ENCODE measurements at regions not wholly inside any gene's neighbourhood (a gene's known extent, or its start where the extent isn't known, plus 50 kb on each side); places are given as distances from the start of the nearest gene placed in this dataset.

DNA sequence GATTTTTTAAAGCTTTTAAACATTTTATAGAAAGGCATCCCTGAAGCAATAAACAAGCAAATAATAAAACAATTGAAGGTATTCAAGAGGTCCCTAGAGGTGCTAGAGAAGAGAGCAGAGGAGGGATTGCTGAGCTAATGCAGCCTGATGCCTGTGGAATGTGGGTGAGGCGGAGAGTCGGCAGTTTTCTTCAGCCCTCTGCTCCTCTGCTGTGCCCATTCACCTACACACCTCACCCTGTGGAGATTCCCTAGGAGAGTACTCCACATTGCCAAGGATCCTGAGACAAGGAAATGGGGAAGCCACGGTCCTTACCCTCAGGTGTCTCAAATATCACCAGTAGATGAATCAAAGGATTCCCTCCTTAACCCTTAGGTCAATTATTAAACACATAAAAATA lies 199.8 kb upstream of the POU3F2 start:
- no peak overlapping the region for H3K27ac ChIP-seq
- TF ChIP-seq Cebpa-rat (IDR thresholded peaks at IDR 0.05): no peak
- H3K4me2 ChIP-seq: no peak overlapping the region
- H3K4me3 ChIP-seq: no peak overlapping the region
- H3K27me3 ChIP-seq: no peaks in the 10 kb centered on the region
- no peaks in the 10 kb centered on the region for H3K36me3 ChIP-seq
- H4K20me1 ChIP-seq: 0 out of 22 replicates have a peak, but pooled peaks cover 0 to 3% (median 0%) of the 10 kb centered on the region in 11 experiments
- no peaks in the 10 kb centered on the region for H3K9me3 ChIP-seq (replicated peaks in 1 of 11)
- H3K4me1 ChIP-seq: no peaks in the 10 kb centered on the region
- H3K9ac ChIP-seq: no peak overlapping the region

GRCh38 chr6:98635191-98635590 lies 199.2 kb upstream of the POU3F2 start:
- H4K20me1 ChIP-seq: 0 out of 22 replicates have a peak, but pooled peaks cover 0 to 3% (median 0%) of the 10 kb centered on the region in 11 experiments
- H3K4me2 ChIP-seq: no peak overlapping the region
- TF ChIP-seq Cebpa-rat (IDR thresholded peaks at IDR 0.05): no peak
- H3K4me1 ChIP-seq: no peaks in the 10 kb centered on the region
- no peaks in the 10 kb centered on the region for H3K27me3 ChIP-seq
- H3K4me3 ChIP-seq: no peak overlapping the region
- no peak overlapping the region for H3K27ac ChIP-seq
- H3K36me3 ChIP-seq: no peaks in the 10 kb centered on the region
- H3K9me3 ChIP-seq (replicated peaks in 1 of 11): no peaks in the 10 kb centered on the region
- H3K9ac ChIP-seq: no peak overlapping the region

DNA sequence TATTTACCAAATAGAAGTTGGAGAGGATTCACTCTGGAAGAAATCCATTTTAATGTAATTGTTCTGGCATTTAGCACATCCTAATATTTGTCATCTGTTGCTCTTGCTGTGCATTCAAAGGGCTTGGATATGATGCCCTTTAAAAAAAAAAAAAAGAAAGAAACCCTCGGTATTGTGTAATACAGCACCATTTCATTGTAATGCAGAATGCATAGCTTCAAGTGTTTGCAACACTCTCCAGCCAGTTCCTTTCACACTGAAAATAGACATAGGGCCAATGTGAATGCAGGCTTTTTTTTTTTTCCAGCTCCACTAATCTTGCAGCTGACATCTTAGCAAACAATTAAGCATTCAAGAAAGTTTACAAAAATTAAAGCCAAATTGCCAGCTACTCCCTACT lies 197.4 kb upstream of the POU3F2 start:
- Histone ChIP-seq H3K27me3 (no peaks in the 10 kb centered on the region), H3K4me3 (no peak overlapping the region), H4K20me1 (no peaks in the 10 kb centered on the region), H3K9ac (no peak overlapping the region), H3K9me3 (replicated peaks in 1 of 11) (no peaks in the 10 kb centered on the region), H3K36me3 (no peaks in the 10 kb centered on the region), H3K4me2 (no peak overlapping the region), H3K4me1 (no peaks in the 10 kb centered on the region), H3K27ac (no peak overlapping the region)
- TF ChIP-seq Cebpa-rat (IDR thresholded peaks at IDR 0.05): no peak

DNA sequence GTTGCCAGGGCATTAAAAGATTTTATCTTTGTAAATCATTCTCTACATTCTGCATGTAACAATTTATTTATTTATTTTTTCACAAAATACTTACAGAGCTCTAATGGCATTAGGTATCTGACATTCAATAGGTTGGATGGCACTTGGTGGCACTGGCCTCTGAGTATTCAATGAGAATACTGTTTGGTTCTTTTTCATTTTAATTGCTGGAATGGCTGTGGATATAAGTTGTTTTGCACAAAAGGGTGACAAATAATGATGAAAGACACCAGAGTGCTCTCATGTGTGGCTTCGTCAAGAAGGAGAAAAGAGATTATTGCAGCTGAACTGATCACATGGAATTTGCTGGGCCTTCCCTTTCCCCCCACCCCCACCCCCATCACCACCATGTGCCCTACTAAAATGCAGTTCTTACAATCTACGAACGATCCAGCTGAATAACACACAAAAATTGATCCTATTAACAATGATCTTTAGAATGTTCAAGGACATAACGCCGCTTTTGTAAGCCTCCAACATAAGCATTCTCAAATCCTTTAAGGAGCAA lies 195.2 kb upstream of the POU3F2 start:
- Histone ChIP-seq H3K9ac (no peak overlapping the region), H3K36me3 (no peaks in the 10 kb centered on the region), H3K27me3 (no peaks in the 10 kb centered on the region), H3K27ac (no peak overlapping the region), H3K4me2 (no peak overlapping the region), H3K4me1 (no peaks in the 10 kb centered on the region), H3K4me3 (no peak overlapping the region), H3K9me3 (replicated peaks in 1 of 11) (no peaks in the 10 kb centered on the region), H4K20me1 (no peaks in the 10 kb centered on the region)
- TF ChIP-seq Cebpa-rat (IDR thresholded peaks at IDR 0.05): no peak

DNA sequence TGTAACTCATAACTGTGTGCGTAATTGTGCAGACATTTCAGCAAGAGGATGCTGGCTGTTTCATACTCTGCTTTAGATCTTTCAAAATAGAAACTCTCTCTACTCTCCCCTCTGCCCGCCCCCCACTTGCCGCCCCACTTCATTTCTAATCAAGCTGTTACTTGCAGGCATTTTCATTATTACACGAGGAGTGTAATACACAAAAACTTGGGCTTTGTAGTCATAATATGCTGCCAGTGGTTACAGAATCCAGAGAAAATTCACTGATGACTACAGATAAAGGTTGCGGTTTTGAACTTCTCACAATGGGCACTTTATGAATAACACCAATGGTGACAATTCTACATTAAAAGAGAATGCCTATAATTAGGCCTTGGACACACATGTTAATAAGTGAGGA lies 194.0 kb upstream of the POU3F2 start:
- Histone ChIP-seq H3K27ac (no peak overlapping the region), H3K4me2 (no peak overlapping the region), H3K4me1 (no peaks in the 10 kb centered on the region), H3K9ac (no peak overlapping the region), H3K4me3 (no peak overlapping the region), H3K36me3 (no peaks in the 10 kb centered on the region), H3K27me3 (no peaks in the 10 kb centered on the region), H3K9me3 (replicated peaks in 1 of 11) (no peaks in the 10 kb centered on the region), H4K20me1 (no peaks in the 10 kb centered on the region)
- no peak for TF ChIP-seq Cebpa-rat (IDR thresholded peaks at IDR 0.05)

DNA sequence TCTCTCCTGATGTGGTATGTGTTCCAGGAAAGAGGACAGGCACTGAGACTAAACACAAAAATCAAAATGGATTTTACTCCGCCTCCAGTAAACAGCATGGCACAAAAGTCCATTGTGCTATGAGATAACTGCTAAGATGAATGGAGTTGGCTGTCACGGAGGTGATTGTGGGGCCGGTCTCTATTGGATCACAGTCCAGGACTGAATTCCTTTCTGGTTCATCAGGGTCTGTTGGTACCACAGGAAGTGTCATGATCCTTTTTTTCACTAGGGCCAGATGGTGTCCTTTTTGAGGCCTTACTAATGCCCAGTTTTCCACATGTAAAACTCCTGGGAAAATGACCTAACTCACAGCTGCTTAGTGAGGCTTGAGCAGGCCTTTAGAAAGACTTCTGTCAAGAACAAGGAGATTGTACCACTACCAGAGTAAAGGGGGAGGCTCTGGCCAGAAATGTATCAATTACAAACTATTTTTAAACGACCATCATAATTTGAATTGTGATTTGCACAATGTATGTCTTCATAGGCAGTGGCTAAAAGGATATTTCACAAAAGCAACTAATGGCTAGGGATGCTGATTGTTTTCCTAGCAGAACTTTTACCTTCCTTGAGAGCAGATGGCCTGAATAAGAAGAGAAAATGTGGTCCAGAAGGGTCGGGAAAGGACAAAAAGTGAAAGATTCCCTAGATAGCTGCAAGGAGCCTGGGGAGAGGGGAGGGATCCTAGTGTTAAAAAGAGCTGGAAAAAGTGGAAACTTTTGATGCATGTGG lies 192.2 kb upstream of the POU3F2 start:
- no peak for TF ChIP-seq Cebpa-rat (IDR thresholded peaks at IDR 0.05)
- Histone ChIP-seq H3K4me2 (no peak overlapping the region), H3K4me3 (no peak overlapping the region), H3K9me3 (replicated peaks in 1 of 11) (no peaks in the 10 kb centered on the region), H3K27me3 (no peaks in the 10 kb centered on the region), H3K4me1 (no peaks in the 10 kb centered on the region), H3K36me3 (no peaks in the 10 kb centered on the region), H3K27ac (no peak overlapping the region), H3K9ac (no peak overlapping the region), H4K20me1 (no peaks in the 10 kb centered on the region)

- H3K27me3 ChIP-seq: no peaks in the 10 kb centered on the region
- H3K9me3 ChIP-seq (replicated peaks in 1 of 11): no peaks in the 10 kb centered on the region
- no peak overlapping the region for H3K27ac ChIP-seq
- no peak overlapping the region for H3K9ac ChIP-seq
- no peak overlapping the region for H3K4me3 ChIP-seq
- H3K36me3 ChIP-seq: no peaks in the 10 kb centered on the region
- H3K4me1 ChIP-seq: no peaks in the 10 kb centered on the region
- TF ChIP-seq Cebpa-rat (IDR thresholded peaks at IDR 0.05): no peak
- H4K20me1 ChIP-seq: no peaks in the 10 kb centered on the region
- H3K4me2 ChIP-seq: no peak overlapping the region
These were observed 190.3 kb upstream of the POU3F2 start for GRCh38 chr6:98644063-98644462.

DNA sequence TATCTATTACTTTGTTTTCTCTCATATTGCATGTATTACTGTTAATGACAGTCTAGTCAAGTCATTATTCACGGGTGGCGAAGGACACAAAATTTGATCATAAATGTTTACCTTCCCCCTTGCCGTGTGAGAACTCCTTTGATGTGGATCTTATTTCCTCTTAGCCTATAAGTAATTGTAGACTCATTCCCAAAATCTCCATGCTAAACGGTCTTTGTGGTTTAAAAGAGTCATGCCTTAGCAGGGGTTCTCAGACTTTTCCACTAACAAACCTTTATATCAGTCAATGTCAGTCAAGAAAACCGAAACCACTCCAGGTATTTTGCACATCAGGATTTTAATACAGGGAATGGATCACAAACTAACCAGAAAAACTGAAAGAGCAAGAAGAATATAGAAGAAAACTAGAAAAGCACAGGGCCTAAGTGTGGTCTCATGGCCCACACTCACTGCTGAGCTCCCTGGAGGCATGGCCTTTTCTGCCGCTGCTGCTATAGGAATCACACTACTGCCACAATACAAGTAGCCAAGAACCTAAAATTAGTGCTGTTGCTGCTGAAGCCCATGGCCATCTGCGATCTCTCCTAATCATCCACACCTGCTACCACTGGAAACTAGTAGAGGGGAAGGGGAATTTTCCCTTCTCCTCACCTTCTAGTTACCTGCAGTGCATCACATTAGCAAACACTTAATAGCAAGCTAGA lies 186.0 kb upstream of the POU3F2 start:
- Histone ChIP-seq H3K9ac (no peak overlapping the region), H3K4me2 (no peak overlapping the region), H3K27me3 (no peaks in the 10 kb centered on the region), H3K4me1 (no peaks in the 10 kb centered on the region), H3K4me3 (no peak overlapping the region), H3K36me3 (no peaks in the 10 kb centered on the region), H3K9me3 (replicated peaks in 1 of 11) (no peaks in the 10 kb centered on the region), H4K20me1 (no peaks in the 10 kb centered on the region), H3K27ac (no peak overlapping the region)
- TF ChIP-seq Cebpa-rat (IDR thresholded peaks at IDR 0.05): no peak

- H3K4me1 ChIP-seq: no peaks in the 10 kb centered on the region
- peaks cover 0 to 3% (median 0%) of the 10 kb centered on the region in 11 experiments; a peak in 2 of 22 replicates for H4K20me1 ChIP-seq
- no peak overlapping the region for H3K9ac ChIP-seq
- H3K27me3 ChIP-seq: no peaks in the 10 kb centered on the region
- H3K27ac ChIP-seq: no peak overlapping the region
- no peaks in the 10 kb centered on the region for H3K9me3 ChIP-seq (replicated peaks in 1 of 11)
- no peak overlapping the region for H3K4me2 ChIP-seq
- TF ChIP-seq Cebpa-rat (IDR thresholded peaks at IDR 0.05): no peak
- H3K36me3 ChIP-seq: no peaks in the 10 kb centered on the region
- no peak overlapping the region for H3K4me3 ChIP-seq
These were observed 183.4 kb upstream of the POU3F2 start for GRCh38 chr6:98650941-98651340.

All from BLaER1 treated with 17β-estradiol and CSF1 and Interleukin-3, amounts not matched to agents 10 nM and 100 nM (cell line).